ENCODE measurements at regions not wholly inside any gene's neighbourhood (a gene's known extent, or its start where the extent isn't known, plus 50 kb on each side); places are given as distances from the start of the nearest gene placed in this dataset.

- TF ChIP-seq EZH2 (IDR thresholded peaks at IDR 0.05; ENCODE audit: borderline replicate concordance), result no peak
- no peak for TF ChIP-seq CTCF (IDR thresholded peaks at IDR 0.05; ENCODE audit: poor library complexity)
These were observed 209.2 kb upstream of the CD180 start for GRCh38 chr5:67405755-67406154.

Measured in hepatocyte (in vitro differentiated cells).